HepG2 (cell line): ENCODE measurements at regions not wholly inside any gene's neighbourhood (a gene's known extent, or its start where the extent isn't known, plus 50 kb on each side); places are given as distances from the start of the nearest gene placed in this dataset.

Experiments
- ATAC-seq: fragments of 200-7000 bp; cut with Tn5 transposase; 3 replicates; pipeline ENCODE4 v1.9.1; 2020; ENCODE audit warnings: mild to moderate bottlenecking, moderate library complexity
- BruUV-seq: library from RNA; stranded (reverse); fragments of 400-500 nt; replicated peaks from 2 replicates; lab custom pipeline; 2021; lab: Mats Ljungman, UMichigan
- CTCF ChIA-PET: fragments of 300-600 bp; formaldehyde crosslinking; extraction: SDS; loops from one replicate; lab custom pipeline; 2021; ENCODE audit warnings: low total read pairs, inconsistent platforms, low intra/inter-chr PET ratio; lab: Yijun Ruan, JAX
- POLR2A ChIA-PET: fragments of 350-600 bp; sonication (Branson Sonifier 250); formaldehyde crosslinking; loops from one replicate; lab custom pipeline; 2020; ENCODE audit warnings: antibody characterized with exemption, inconsistent platforms; lab: Yijun Ruan, JAX
- DNase-seq: peaks from one replicate; pipeline ENCODE4 v3.0.0-alpha.2; 2015; ENCODE audit warnings: low spot score
- FAIRE-seq: peaks from 3 replicates; lab custom pipeline; 2011; peaks lifted over from hg19 to GRCh38; lab: Jason Lieb, UNC
- H2AFZ ChIP-seq: one replicate; pipeline ENCODE4 v1.6.1; 2011; ENCODE audit warnings: low read length, inconsistent platforms
- H3K27ac ChIP-seq: fragments of 300-600 bp; 3 replicates; pipeline ENCODE4 v1.8.0; 2011; ENCODE audit warnings: mixed run types, mild to moderate bottlenecking, mixed read lengths, low read length, inconsistent platforms; ENCODE audit not compliant: insufficient read depth; ENCODE audit errors: extremely low read length
- H3K27me3 ChIP-seq, 2 experiments: fragments of 200-600 bp in 1 of 2; 2 replicates in 1 of 2; 3 replicates in 1 of 2; pipeline versions ENCODE4 v1.6.0 to v1.8.0; 2011; ENCODE audit warnings: low read length in 2 of 2, mild to moderate bottlenecking in 2 of 2, moderate library complexity in 2 of 2, inconsistent platforms in 1 of 2; ENCODE audit not compliant: insufficient read depth in 2 of 2, control insufficient read depth in 1 of 2
- H3K36me3 ChIP-seq, 2 experiments: fragments of 200-600 bp in 1 of 2; replicated peaks in 1 of 2; 2 replicates in 1 of 2; 3 replicates in 1 of 2; pipeline versions ENCODE4 v1.5.1 to v1.8.0; 2011; ENCODE audit warnings: low read length in 2 of 2, inconsistent platforms in 1 of 2; ENCODE audit not compliant: insufficient read depth in 2 of 2, control insufficient read depth in 1 of 2
- H3K4me1 ChIP-seq: 2 replicates; pipeline ENCODE4 v1.5.1; 2012; ENCODE audit warnings: low read length, inconsistent platforms; ENCODE audit not compliant: insufficient read depth
- H3K4me2 ChIP-seq: 2 replicates; pipeline ENCODE4 v1.6.0; 2011; ENCODE audit warnings: low read depth, low read length, inconsistent platforms
- H3K4me3 ChIP-seq, 3 experiments: fragments of 200-600 bp in 1 of 3; sonication (generic), shearing (Covaris generic) in 1 of 3; replicated peaks in 1 of 3; 2 replicates each; pipeline ENCODE4 v1.5.1; 2011 to 2016; ENCODE audit warnings: low read length in 3 of 3, inconsistent platforms in 2 of 3, low read depth in 2 of 3, mild to moderate bottlenecking in 2 of 3, control low read depth in 1 of 3, mixed read lengths in 1 of 3; ENCODE audit not compliant: insufficient read depth in 1 of 3
- H3K79me2 ChIP-seq: one replicate; pipeline ENCODE4 v1.6.1; 2011; ENCODE audit warnings: low read length, inconsistent platforms; ENCODE audit not compliant: insufficient read depth
- H3K9ac ChIP-seq: 2 replicates; pipeline ENCODE4 v1.6.0; 2011; ENCODE audit warnings: mild to moderate bottlenecking, low read depth, low read length, inconsistent platforms; ENCODE audit not compliant: insufficient read depth
- H3K9me3 ChIP-seq: 2 replicates; pipeline ENCODE4 v1.5.1; 2012; ENCODE audit warnings: mild to moderate bottlenecking, low read length
- H4K20me1 ChIP-seq: 2 replicates; pipeline ENCODE4 v1.6.0; 2011; ENCODE audit warnings: inconsistent platforms, mild to moderate bottlenecking, low read length, moderate library complexity; ENCODE audit not compliant: insufficient read depth
- ARHGAP35 ChIP-seq: sonication (generic); formaldehyde crosslinking; IDR thresholded peaks from 2 replicates; pipeline ENCODE4 v1.9.0; 2022; ENCODE audit warnings: mild to moderate bottlenecking, inconsistent platforms, moderate library complexity, missing genetic modification reagents, borderline replicate concordance
- BHLHE40 ChIP-seq: IDR thresholded peaks from 2 replicates; pipeline ENCODE4 v1.6.1; 2011; ENCODE audit warnings: low read length, improper control_type of control experiment
- CAMTA2 ChIP-seq: sonication (generic); formaldehyde crosslinking; IDR thresholded peaks from 2 replicates; pipeline ENCODE4 v1.4.0; 2020; ENCODE audit warnings: mild to moderate bottlenecking, missing genetic modification reagents, borderline replicate concordance
- CREB1 ChIP-seq, 2 experiments: fragments of 450-650 bp in 1 of 2; IDR thresholded peaks; 2 replicates each; pipeline ENCODE4 v1.6.1; 2016 to 2017; ENCODE audit warnings: control low read depth in 1 of 2, mild to moderate bottlenecking in 1 of 2, missing compliant biosample characterization in 1 of 2, missing genetic modification characterization in 1 of 2
- MEIS2 ChIP-seq: sonication (generic); formaldehyde crosslinking; IDR thresholded peaks from 2 replicates; pipeline ENCODE4 v1.9.0; 2021; ENCODE audit warnings: mild to moderate bottlenecking, missing genetic modification reagents
- NCOA1 ChIP-seq: sonication (generic); formaldehyde crosslinking; IDR thresholded peaks from 2 replicates; pipeline ENCODE4 v1.9.0; 2021; ENCODE audit warnings: missing genetic modification reagents
- NONO ChIP-seq, 2 experiments: fragments of 450-650 bp in 1 of 2; sonication (generic) in 1 of 2; formaldehyde crosslinking in 1 of 2; IDR thresholded peaks in 1 of 2; conservative IDR thresholded peaks in 1 of 2; 2 replicates each; pipeline versions ENCODE4 v1.6.1 to v1.8.0; 2017 to 2022; ENCODE audit warnings: mild to moderate bottlenecking in 1 of 2, missing genetic modification reagents in 1 of 2, moderate library complexity in 1 of 2
- ONECUT2 ChIP-seq: sonication (generic); formaldehyde crosslinking; IDR thresholded peaks from 2 replicates; pipeline ENCODE4 v1.4.0; 2020; ENCODE audit warnings: missing genetic modification reagents
- PRMT3 ChIP-seq: sonication (generic); formaldehyde crosslinking; IDR thresholded peaks from 2 replicates; pipeline ENCODE4 v1.8.1; 2022; ENCODE audit warnings: low read depth, mild to moderate bottlenecking, moderate library complexity, missing genetic modification reagents, borderline replicate concordance
- RNF2 ChIP-seq: fragments of 450-650 bp; conservative IDR thresholded peaks from 2 replicates; pipeline ENCODE4 v1.6.1; 2016; ENCODE audit warnings: low read depth
- RXRA ChIP-seq: sonication (generic); formaldehyde crosslinking; IDR thresholded peaks from 2 replicates; pipeline ENCODE4 v1.5.1; 2020; ENCODE audit warnings: missing genetic modification reagents
- SKI ChIP-seq: fragments of 450-650 bp; IDR thresholded peaks from one replicate; pipeline ENCODE4 v1.6.1; 2018; ENCODE audit warnings: mild to moderate bottlenecking; ENCODE audit not compliant: partially characterized antibody
- SNAPC5 ChIP-seq: sonication (generic); formaldehyde crosslinking; IDR thresholded peaks from 2 replicates; pipeline ENCODE4 v1.8.1; 2023; ENCODE audit warnings: mild to moderate bottlenecking, missing genetic modification reagents, borderline replicate concordance
- SSRP1 ChIP-seq: IDR thresholded peaks from 2 replicates; pipeline ENCODE4 v1.6.1; 2016; ENCODE audit warnings: control low read depth
- THAP7 ChIP-seq: sonication (generic); formaldehyde crosslinking; IDR thresholded peaks from 2 replicates; pipeline ENCODE4 v1.8.1; 2023; ENCODE audit warnings: mild to moderate bottlenecking, missing genetic modification reagents
- ZBTB21 ChIP-seq: sonication (generic); formaldehyde crosslinking; IDR thresholded peaks from 2 replicates; pipeline ENCODE4 v1.4.0; 2020; ENCODE audit warnings: missing genetic modification reagents
- ZNF569 ChIP-seq: sonication (generic); formaldehyde crosslinking; IDR thresholded peaks from 2 replicates; pipeline ENCODE4 v1.5.0; 2020; ENCODE audit warnings: mild to moderate bottlenecking, missing genetic modification reagents, moderate library complexity, borderline replicate concordance
- ZNF619 ChIP-seq: sonication (generic); formaldehyde crosslinking; IDR thresholded peaks from 2 replicates; pipeline ENCODE4 v1.4.0; 2020; ENCODE audit warnings: mild to moderate bottlenecking, missing genetic modification reagents
- ZNF792 ChIP-seq: IDR thresholded peaks from 2 replicates; pipeline ENCODE4 v1.6.1; 2016
- WGBS: methylation state at CpG from one replicate; pipeline ENCODE4 v1.1.6; 2017; ENCODE audit warnings: low lambda C conversion rate; 5-methylcytosine and 5-hydroxymethylcytosine counted together
- in situ Hi-C: cut with HindIII; loops from 2 replicates; pipeline ENCODE4 v1.10.0; 2017; ENCODE audit warnings: low pct_unique_long_range_greater_than_20kb; ENCODE audit not compliant: extremely low pct_ligation_motif_present
- intact Hi-C: fragments of 100-400 bp; cut with micrococcal nuclease; formaldehyde crosslinking; loops from one replicate; pipeline ENCODE4 v1.10.0; 2022; ENCODE audit not compliant: unreplicated experiment
- TF ChIP-seq, protein P1 (sequence below): IDR thresholded peaks from 2 replicates; pipeline ENCODE4 v1.6.1; 2016; ENCODE audit warnings: missing genetic modification reagents, missing compliant biosample characterization

- Histone ChIP-seq H3K4me3 (no peak overlapping the region), H3K4me1 (peaks cover 7% of the 10 kb centered on the region; the same call in 1 of the 2 replicates), H2AFZ (no peak overlapping the region), H3K4me2 (no peak overlapping the region), H3K79me2 (no peaks in the 10 kb centered on the region), H3K27ac (no peak overlapping the region), H3K9ac (no peak overlapping the region), H3K9me3 (0 out of 2 replicates have a peak, but pooled peaks cover 5% of the 10 kb centered on the region), H3K27me3 (no peaks in the 10 kb centered on the region), H3K36me3 (no peaks in the 10 kb centered on the region), H4K20me1 (no peaks in the 10 kb centered on the region)
- in situ Hi-C loops: no loop called here
- BruUV-seq: no TSS peak
- FAIRE-seq (no peak), DNase-seq (no peak), ATAC-seq (no peak)
- intact Hi-C loops: no loop called here
- CTCF ChIA-PET: no interaction called here
- 55% methylated on average over 6 of the region's 6 CpGs for WGBS
- no peak for TF ChIP-seq SKI
- TF ChIP-seq, protein P1, sequence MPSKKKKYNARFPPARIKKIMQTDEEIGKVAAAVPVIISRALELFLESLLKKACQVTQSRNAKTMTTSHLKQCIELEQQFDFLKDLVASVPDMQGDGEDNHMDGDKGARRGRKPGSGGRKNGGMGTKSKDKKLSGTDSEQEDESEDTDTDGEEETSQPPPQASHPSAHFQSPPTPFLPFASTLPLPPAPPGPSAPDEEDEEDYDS (CRISPR knock-in tag): no peak
- TF ChIP-seq ARHGAP35: no peak
- TF ChIP-seq NCOA1 (CRISPR knock-in tag): no peak
- no peak for TF ChIP-seq ONECUT2
- TF ChIP-seq SSRP1 (CRISPR knock-in tag): no peak
- TF ChIP-seq NONO (IDR thresholded peaks at IDR 0.05): no peak
- TF ChIP-seq NONO (CRISPR knock-in tag; conservative IDR thresholded peaks at IDR 0.05): no peak
- no peak for TF ChIP-seq CAMTA2 (CRISPR knock-in tag)
- TF ChIP-seq SNAPC5 (CRISPR knock-in tag): no peak
- no peak for TF ChIP-seq THAP7
- no peak for TF ChIP-seq RNF2
- no peak for TF ChIP-seq ZBTB21 (CRISPR knock-in tag)
- no peak for TF ChIP-seq ZNF569
- TF ChIP-seq RXRA (CRISPR knock-in tag): no peak
- TF ChIP-seq PRMT3 (CRISPR knock-in tag): no peak
- no peak for TF ChIP-seq ZNF792 (CRISPR knock-in tag)
- TF ChIP-seq ZNF619 (CRISPR knock-in tag): no peak
- TF ChIP-seq CREB1 (IDR thresholded peaks at IDR 0.05): no peak
- no peak for TF ChIP-seq CREB1 (CRISPR knock-in tag; IDR thresholded peaks at IDR 0.05)
- no peak for TF ChIP-seq MEIS2 (CRISPR knock-in tag)
- TF ChIP-seq BHLHE40: no peak
- POLR2A ChIA-PET: no interaction called here
Measured at GRCh38 chr7:131141443-131141967, 186.2 kb upstream of the MKLN1 start.
